T-helper 1 cell treated with Interleukin-12 subunit alpha and Interleukin-12 subunit beta and Interleukin-4 antibody, amounts not matched to agents 30 μg/mL and 1 μg/mL, for 36 hours (primary cell): ENCODE measurements at regions not wholly inside any gene's neighbourhood (a gene's known extent, or its start where the extent isn't known, plus 50 kb on each side); places are given as distances from the start of the nearest gene placed in this dataset.

Experiments
- H3K27ac Mint-ChIP-seq: one replicate; pipeline ENCODE4 v1.8.0; 2021; ENCODE audit warnings: mild to moderate bottlenecking, mixed read lengths
- H3K27me3 Mint-ChIP-seq: one replicate; pipeline ENCODE4 v1.8.0; 2021; ENCODE audit warnings: low read depth, mixed read lengths
- H3K36me3 Mint-ChIP-seq: one replicate; pipeline ENCODE4 v1.8.0; 2021; ENCODE audit warnings: low read depth, mixed read lengths
- H3K4me1 Mint-ChIP-seq: one replicate; pipeline ENCODE4 v1.8.0; 2021; ENCODE audit warnings: low read depth, mixed read lengths
- H3K4me3 Mint-ChIP-seq: one replicate; pipeline ENCODE4 v1.8.0; 2021; ENCODE audit warnings: mild to moderate bottlenecking, moderate library complexity, mixed read lengths
- H3K9me3 Mint-ChIP-seq: one replicate; pipeline ENCODE4 v1.8.0; 2021; ENCODE audit warnings: mixed read lengths

DNA sequence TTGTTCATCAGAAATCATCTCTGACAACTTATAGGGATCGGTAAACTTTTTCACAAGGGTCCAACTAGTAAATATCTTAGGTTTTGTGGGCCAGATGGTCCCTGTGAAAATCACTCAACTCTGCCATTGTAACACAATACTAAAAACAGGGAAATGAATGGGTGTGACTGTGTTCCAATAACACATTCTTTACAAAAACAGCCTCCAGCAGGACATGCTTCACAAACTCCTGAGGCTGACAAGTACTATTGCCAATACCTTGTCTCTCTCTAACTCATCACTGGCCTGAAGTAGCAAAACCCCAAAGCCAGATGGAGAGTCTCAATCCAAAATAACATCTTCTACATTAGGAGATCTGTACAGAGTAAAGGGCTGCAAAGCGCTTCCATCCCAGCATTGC, 312.3 kb downstream of the TOX3 start:
- Mint-ChIP-seq H3K4me1 (no peaks in the 10 kb centered on the region), H3K9me3 (peaks cover 4% of the 10 kb centered on the region), H3K4me3 (no peak overlapping the region), H3K36me3 (no peaks in the 10 kb centered on the region), H3K27ac (no peak overlapping the region), H3K27me3 (no peaks in the 10 kb centered on the region)

GRCh38 chr16:52229471-52229870, 317.5 kb downstream of the TOX3 start:
- H3K9me3 Mint-ChIP-seq = no peaks in the 10 kb centered on the region
- H3K4me3 Mint-ChIP-seq = no peak overlapping the region
- H3K4me1 Mint-ChIP-seq = no peaks in the 10 kb centered on the region
- no peak overlapping the region for H3K27ac Mint-ChIP-seq
- no peaks in the 10 kb centered on the region for H3K36me3 Mint-ChIP-seq
- no peaks in the 10 kb centered on the region for H3K27me3 Mint-ChIP-seq

DNA sequence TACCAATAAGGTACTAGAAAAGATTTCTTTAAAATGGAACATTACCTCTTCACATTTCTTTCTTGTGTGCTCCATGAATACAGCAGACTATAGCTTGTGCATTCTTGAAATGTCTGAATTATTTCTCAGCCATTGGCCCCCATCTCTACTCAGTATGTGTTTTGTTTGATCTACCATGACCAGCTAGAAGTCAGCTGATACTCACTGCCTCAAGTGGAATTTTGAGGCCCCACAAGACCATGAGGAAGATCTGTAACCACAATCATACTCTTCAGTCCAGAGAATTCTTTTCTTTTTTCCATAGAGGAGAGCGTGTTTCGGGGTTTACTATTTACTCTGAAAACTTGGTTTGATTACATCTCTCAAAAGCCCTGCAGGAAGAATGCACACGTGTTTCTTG, 319.1 kb downstream of the TOX3 start:
- Mint-ChIP-seq H3K36me3 (no peaks in the 10 kb centered on the region), H3K4me1 (no peaks in the 10 kb centered on the region), H3K27ac (no peak overlapping the region), H3K4me3 (no peak overlapping the region), H3K9me3 (no peaks in the 10 kb centered on the region), H3K27me3 (no peaks in the 10 kb centered on the region)

DNA sequence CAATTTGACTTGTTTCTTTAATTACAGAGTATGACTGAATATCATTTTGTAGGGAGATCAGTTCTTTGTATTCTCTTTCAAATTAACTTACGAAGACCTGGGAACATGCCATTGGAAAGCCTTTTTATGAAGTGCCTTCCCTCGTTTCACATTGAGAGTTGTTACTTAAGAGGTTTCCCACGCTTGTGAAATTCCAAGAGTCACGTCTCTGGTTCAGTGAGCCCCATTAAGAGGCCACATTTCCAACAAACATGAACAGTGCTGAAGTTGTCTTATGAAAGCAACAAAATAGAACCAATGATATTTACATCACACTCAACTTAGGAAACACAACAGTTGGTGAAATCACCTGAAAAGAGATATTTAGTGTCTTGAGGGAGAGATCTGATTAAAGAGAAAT, 334.1 kb downstream of the TOX3 start:
- Mint-ChIP-seq H3K27me3 (no peaks in the 10 kb centered on the region), H3K4me3 (no peak overlapping the region), H3K27ac (no peak overlapping the region), H3K9me3 (peaks cover 10% of the 10 kb centered on the region), H3K36me3 (no peaks in the 10 kb centered on the region), H3K4me1 (no peaks in the 10 kb centered on the region)

DNA sequence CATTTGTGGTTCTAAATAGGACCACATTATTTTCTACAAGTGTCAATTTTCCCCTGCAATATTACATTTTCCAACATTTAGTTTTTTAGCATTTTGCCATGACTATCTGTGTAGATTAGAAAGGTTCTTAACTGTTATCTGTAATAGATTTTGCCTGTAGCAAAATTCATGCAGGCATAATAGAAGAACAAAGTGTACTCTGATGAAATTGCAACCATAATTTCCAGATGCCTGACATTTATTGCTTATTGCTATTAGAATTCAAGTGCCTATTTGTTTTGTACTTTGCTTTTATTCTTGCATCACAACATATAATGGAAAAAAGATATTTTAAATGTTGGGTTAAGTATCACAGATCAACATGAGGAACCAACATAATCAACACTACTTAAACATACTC, 337.7 kb downstream of the TOX3 start:
- Mint-ChIP-seq H3K27ac (no peak overlapping the region), H3K4me1 (no peaks in the 10 kb centered on the region), H3K27me3 (no peaks in the 10 kb centered on the region), H3K4me3 (no peak overlapping the region), H3K36me3 (no peaks in the 10 kb centered on the region), H3K9me3 (peaks cover 6% of the 10 kb centered on the region)

DNA sequence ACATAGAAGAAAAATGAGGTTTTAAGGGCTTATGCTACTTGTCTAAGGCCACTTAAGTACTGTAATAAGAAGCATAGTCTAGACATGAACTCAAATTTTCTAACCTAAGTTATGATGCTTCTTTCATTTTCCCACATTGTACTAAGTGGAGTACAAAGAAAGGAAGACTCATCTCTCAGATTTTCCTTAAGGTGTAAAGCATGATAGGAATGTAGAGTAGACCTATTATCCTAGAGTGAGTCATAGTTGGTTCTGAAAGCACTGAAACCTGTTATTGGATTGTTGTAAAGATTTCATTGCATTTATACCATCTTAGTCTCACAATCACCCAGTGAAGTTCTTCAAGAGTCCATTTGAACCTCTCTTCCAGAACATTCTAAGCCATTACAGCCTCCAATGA, 343.8 kb downstream of the TOX3 start:
- Mint-ChIP-seq H3K36me3 (no peaks in the 10 kb centered on the region), H3K27me3 (no peaks in the 10 kb centered on the region), H3K27ac (no peak overlapping the region), H3K4me3 (no peak overlapping the region), H3K9me3 (peaks cover 6% of the 10 kb centered on the region), H3K4me1 (no peaks in the 10 kb centered on the region)

DNA sequence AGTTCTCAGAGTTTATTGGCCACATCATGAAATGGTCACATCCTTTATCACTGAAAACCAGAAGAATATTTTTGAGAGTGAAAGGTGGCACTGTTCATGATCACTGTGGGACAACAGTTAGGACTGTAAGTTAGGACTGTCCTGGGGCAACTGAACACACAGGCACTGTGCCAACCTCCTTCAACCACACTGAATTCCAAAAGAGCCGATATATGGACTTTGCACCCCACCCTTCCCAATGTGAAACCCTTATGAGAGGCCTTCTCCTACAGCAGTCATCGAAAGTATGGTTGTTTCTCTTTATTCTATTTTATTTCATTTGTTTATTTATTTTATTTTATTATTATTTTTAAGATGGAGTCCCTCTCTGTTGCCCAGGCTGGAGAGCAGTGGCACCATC, 353.5 kb downstream of the TOX3 start:
- no peaks in the 10 kb centered on the region for H3K27me3 Mint-ChIP-seq
- H3K9me3 Mint-ChIP-seq = no peaks in the 10 kb centered on the region
- H3K4me3 Mint-ChIP-seq = no peak overlapping the region
- no peaks in the 10 kb centered on the region for H3K4me1 Mint-ChIP-seq
- no peaks in the 10 kb centered on the region for H3K36me3 Mint-ChIP-seq
- no peak overlapping the region for H3K27ac Mint-ChIP-seq

GRCh38 chr16:52191531-52192134, 355.3 kb downstream of the TOX3 start:
- Mint-ChIP-seq H3K4me3 (no peak overlapping the region), H3K9me3 (no peaks in the 10 kb centered on the region), H3K27ac (no peak overlapping the region), H3K27me3 (no peaks in the 10 kb centered on the region), H3K4me1 (no peaks in the 10 kb centered on the region), H3K36me3 (no peaks in the 10 kb centered on the region)

GRCh38 chr16:52184336-52184735, 362.6 kb downstream of the TOX3 start:
- no peak overlapping the region for H3K4me3 Mint-ChIP-seq
- no peaks in the 10 kb centered on the region for H3K27me3 Mint-ChIP-seq
- no peaks in the 10 kb centered on the region for H3K36me3 Mint-ChIP-seq
- no peak overlapping the region for H3K27ac Mint-ChIP-seq
- H3K9me3 Mint-ChIP-seq = peaks cover 7% of the 10 kb centered on the region
- H3K4me1 Mint-ChIP-seq = no peaks in the 10 kb centered on the region

DNA sequence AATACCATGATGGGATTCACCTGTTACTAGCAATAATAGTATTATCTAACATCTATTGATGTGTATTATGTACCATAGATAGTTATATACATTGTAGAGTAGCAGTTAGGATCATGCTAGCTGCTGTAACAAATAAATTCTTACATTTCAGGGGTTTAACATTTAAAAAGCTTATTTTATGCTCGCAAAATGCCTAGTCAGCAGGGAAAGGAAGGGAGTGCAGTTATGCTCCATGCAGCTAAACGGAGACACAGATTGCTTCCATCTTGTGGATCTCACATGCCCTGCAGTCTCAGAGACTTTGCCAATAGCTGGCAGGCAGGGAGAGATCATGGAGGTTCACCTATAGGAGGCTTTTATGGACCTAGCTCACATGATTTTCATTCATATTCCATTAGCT, 364.1 kb downstream of the TOX3 start:
- Mint-ChIP-seq H3K27me3 (no peaks in the 10 kb centered on the region), H3K4me3 (no peak overlapping the region), H3K36me3 (no peaks in the 10 kb centered on the region), H3K9me3 (peaks cover 8% of the 10 kb centered on the region), H3K4me1 (no peaks in the 10 kb centered on the region), H3K27ac (no peak overlapping the region)

- Mint-ChIP-seq H3K9me3 (peaks cover under 1% of the 10 kb centered on the region), H3K4me1 (no peaks in the 10 kb centered on the region), H3K27ac (no peak overlapping the region), H3K27me3 (no peaks in the 10 kb centered on the region), H3K36me3 (no peaks in the 10 kb centered on the region), H3K4me3 (no peak overlapping the region)
Observed at GRCh38 chr16:52174168-52174567, 372.8 kb downstream of the TOX3 start.

DNA sequence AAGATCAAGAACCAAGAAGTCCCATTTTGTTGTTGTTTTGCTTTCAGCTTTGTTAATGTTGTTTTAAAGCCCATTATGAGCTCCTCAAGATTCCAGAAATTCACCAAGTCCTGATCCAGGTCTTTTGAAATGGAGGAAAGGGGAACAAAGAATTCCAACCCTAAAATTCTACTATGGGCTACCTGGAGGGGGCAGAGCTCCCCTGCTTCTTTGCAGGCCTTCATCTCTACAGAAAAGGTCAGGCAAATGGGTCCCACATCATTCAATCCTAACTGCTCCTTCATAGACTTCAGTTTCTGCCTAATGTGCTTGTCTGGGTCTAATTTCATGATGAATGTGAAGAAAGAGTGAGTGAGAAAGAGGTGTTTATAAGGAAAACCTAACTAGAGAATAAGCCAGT, 375.5 kb downstream of the TOX3 start:
- no peaks in the 10 kb centered on the region for H3K36me3 Mint-ChIP-seq
- no peaks in the 10 kb centered on the region for H3K4me1 Mint-ChIP-seq

DNA sequence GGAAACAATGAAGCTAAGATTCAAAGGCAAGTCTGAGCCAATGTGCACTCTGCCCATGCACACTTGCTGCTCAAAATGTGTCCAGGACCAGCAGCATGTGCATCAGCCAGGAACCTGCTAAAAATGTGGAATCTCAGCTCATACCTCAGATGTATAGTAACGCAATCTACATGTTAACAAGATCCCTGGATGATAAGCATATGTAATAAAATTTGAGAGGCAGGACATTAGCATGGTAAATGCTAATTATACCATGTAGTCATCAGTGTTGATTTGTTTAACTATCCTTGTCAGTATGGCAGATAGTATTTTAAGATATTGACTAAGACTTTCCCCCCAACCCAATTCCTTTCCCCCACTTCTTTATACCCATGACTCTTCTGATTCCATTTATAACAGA, 379.6 kb downstream of the TOX3 start:
- Mint-ChIP-seq H3K4me3 (no peak overlapping the region), H3K27ac (no peak overlapping the region), H3K9me3 (peaks cover 5% of the 10 kb centered on the region), H3K27me3 (no peaks in the 10 kb centered on the region), H3K4me1 (no peaks in the 10 kb centered on the region), H3K36me3 (no peaks in the 10 kb centered on the region)

More for the DNA sequence above, 375.5 kb downstream of the TOX3 start:
- H3K9me3 Mint-ChIP-seq = peaks cover 5% of the 10 kb centered on the region
- H3K27ac Mint-ChIP-seq = no peak overlapping the region
- no peaks in the 10 kb centered on the region for H3K27me3 Mint-ChIP-seq
- no peak overlapping the region for H3K4me3 Mint-ChIP-seq

- Mint-ChIP-seq H3K4me1 (no peaks in the 10 kb centered on the region), H3K27ac (no peak overlapping the region), H3K36me3 (no peaks in the 10 kb centered on the region), H3K4me3 (no peak overlapping the region), H3K9me3 (peaks cover 8% of the 10 kb centered on the region), H3K27me3 (no peaks in the 10 kb centered on the region)
Observed at GRCh38 chr16:52165961-52166360, 381.0 kb downstream of the TOX3 start.

GRCh38 chr16:52149003-52149402, 397.9 kb downstream of the TOX3 start:
- Mint-ChIP-seq H3K9me3 (peaks cover 5% of the 10 kb centered on the region), H3K36me3 (no peaks in the 10 kb centered on the region), H3K27ac (no peak overlapping the region), H3K27me3 (no peaks in the 10 kb centered on the region), H3K4me3 (no peak overlapping the region), H3K4me1 (no peaks in the 10 kb centered on the region)

GRCh38 chr16:52141871-52142270, 405.1 kb downstream of the TOX3 start:
- H3K36me3 Mint-ChIP-seq = no peaks in the 10 kb centered on the region
- no peak overlapping the region for H3K27ac Mint-ChIP-seq
- no peak overlapping the region for H3K4me3 Mint-ChIP-seq
- peaks cover 16% of the 10 kb centered on the region for H3K9me3 Mint-ChIP-seq
- H3K27me3 Mint-ChIP-seq = no peaks in the 10 kb centered on the region
- no peaks in the 10 kb centered on the region for H3K4me1 Mint-ChIP-seq
